NCI-H2196 (cell line): ENCODE measurements at regions not wholly inside any gene's neighbourhood (a gene's known extent, or its start where the extent isn't known, plus 50 kb on each side); places are given as distances from the start of the nearest gene placed in this dataset.
"Not testable (repeated sequence)": the region's sequence is repeated elsewhere in the genome, so short reads cannot be mapped to it uniquely, and the experiment has no call there.

Experiments used
- DNase-seq: peaks from one replicate; lab custom pipeline; 2025; ENCODE audit not compliant: unreplicated experiment; lab: John Stamatoyannopoulos, UW

GRCh38 chr5:159681661-159682060 is 234.6 kb upstream of the ADRA1B start:
- DNase-seq: no peak

GRCh38 chr5:159682623-159683022 is 233.7 kb upstream of the ADRA1B start:
- no peak for DNase-seq

- not testable (repeated sequence) for DNase-seq
These were observed 228.4 kb upstream of the ADRA1B start for GRCh38 chr5:159687892-159688291.

- no peak for DNase-seq
These were observed 220.5 kb upstream of the ADRA1B start for GRCh38 chr5:159695741-159696294.

- no peak for DNase-seq
These were observed 218.8 kb upstream of the ADRA1B start for GRCh38 chr5:159697530-159697929.

GRCh38 chr5:159698322-159698721 is 218.0 kb upstream of the ADRA1B start:
- no peak for DNase-seq

GRCh38 chr5:159700016-159700415 is 216.3 kb upstream of the ADRA1B start:
- no peak for DNase-seq

- no peak for DNase-seq
These were observed 214.0 kb upstream of the ADRA1B start for GRCh38 chr5:159702301-159702700.

- DNase-seq: no peak
These were observed 213.5 kb upstream of the ADRA1B start for GRCh38 chr5:159702826-159703225.

GRCh38 chr5:159704160-159704559 is 212.1 kb upstream of the ADRA1B start:
- DNase-seq: no peak

GRCh38 chr5:159705948-159706347 is 210.3 kb upstream of the ADRA1B start:
- no peak for DNase-seq

- DNase-seq: no peak
These were observed 208.2 kb upstream of the ADRA1B start for GRCh38 chr5:159708090-159708489.

- no peak for DNase-seq
These were observed 203.6 kb upstream of the ADRA1B start for GRCh38 chr5:159712672-159713071.

- no peak for DNase-seq
These were observed 203.0 kb upstream of the ADRA1B start for GRCh38 chr5:159713254-159713653.

- DNase-seq: no peak
These were observed 202.5 kb upstream of the ADRA1B start for GRCh38 chr5:159713773-159714172.

GRCh38 chr5:159725475-159725874 is 190.8 kb upstream of the ADRA1B start:
- DNase-seq: no peak

- DNase-seq: no peak
These were observed 189.1 kb upstream of the ADRA1B start for GRCh38 chr5:159727167-159727566.

GRCh38 chr5:159730285-159730684 is 186.0 kb upstream of the ADRA1B start:
- no peak for DNase-seq

- no peak for DNase-seq
These were observed 184.1 kb upstream of the ADRA1B start for GRCh38 chr5:159732220-159732619.

GRCh38 chr5:159734366-159734765 is 181.9 kb upstream of the ADRA1B start:
- no peak for DNase-seq

GRCh38 chr5:159735036-159735435 is 181.2 kb upstream of the ADRA1B start:
- no peak for DNase-seq

- no peak for DNase-seq
These were observed 180.3 kb upstream of the ADRA1B start for GRCh38 chr5:159735749-159736660.

- DNase-seq: no peak
These were observed 179.4 kb upstream of the ADRA1B start for GRCh38 chr5:159736844-159737243.
